HCT116 (cell line): ENCODE measurements at regions not wholly inside any gene's neighbourhood (a gene's known extent, or its start where the extent isn't known, plus 50 kb on each side); places are given as distances from the start of the nearest gene placed in this dataset.
"Not testable (repeated sequence)": the region's sequence is repeated elsewhere in the genome, so short reads cannot be mapped to it uniquely, and the experiment has no call there.

Experiments used
- ATF3 ChIP-seq: IDR thresholded peaks from 2 replicates; pipeline ENCODE4 v1.6.1; 2012
- CEBPB ChIP-seq: IDR thresholded peaks from 2 replicates; pipeline ENCODE4 v1.6.1; 2012; ENCODE audit warnings: low read depth
- EZH2 ChIP-seq: fragments of 200-600 bp; sonication (generic); IDR thresholded peaks from 2 replicates; pipeline ENCODE4 v1.6.1; 2017; ENCODE audit warnings: antibody characterized with exemption, mixed run types
- FOSL1 ChIP-seq: IDR thresholded peaks from 2 replicates; pipeline ENCODE4 v1.6.1; 2012; ENCODE audit warnings: low read depth
- POLR2A ChIP-seq: IDR thresholded peaks from 2 replicates; pipeline ENCODE4 v1.7.0; 2011; ENCODE audit warnings: borderline replicate concordance; ENCODE audit not compliant: insufficient read depth, insufficient read length; ENCODE audit errors: extremely low read depth
- POLR2AphosphoS5 ChIP-seq: IDR thresholded peaks from 2 replicates; pipeline ENCODE4 v1.6.1; 2011; ENCODE audit warnings: mild to moderate bottlenecking, low read depth, low read length, moderate library complexity
- REST ChIP-seq: IDR thresholded peaks from 2 replicates; pipeline ENCODE4 v1.6.1; 2012; ENCODE audit warnings: low read depth
- SRF ChIP-seq: IDR thresholded peaks from 2 replicates; pipeline ENCODE4 v1.6.1; 2012; ENCODE audit warnings: low read depth
- TCF7L2 ChIP-seq: IDR thresholded peaks from 2 replicates; pipeline ENCODE4 v1.7.0; 2011; ENCODE audit warnings: borderline replicate concordance, inconsistent platforms; ENCODE audit not compliant: insufficient read depth, insufficient read length; ENCODE audit errors: extremely low read depth
- TF ChIP-seq, protein P1 (sequence below), 3 experiments: fragments of 200-600 bp in 1 of 3; sonication (generic) in 1 of 3; IDR thresholded peaks in 2 of 3; conservative IDR thresholded peaks in 1 of 3; 2 replicates each; pipeline ENCODE4 v1.5.1; 2012 to 2017; ENCODE audit warnings: low read depth in 2 of 3, low read length in 2 of 3, antibody characterized with exemption in 1 of 3, borderline replicate concordance in 1 of 3, control low read depth in 1 of 3, mild to moderate bottlenecking in 1 of 3, mixed read lengths in 1 of 3, mixed run types in 1 of 3, moderate library complexity in 1 of 3; ENCODE audit not compliant: insufficient read depth in 1 of 3
- TF ChIP-seq, protein P2 (sequence below): IDR thresholded peaks from 2 replicates; pipeline ENCODE4 v1.6.1; 2011; ENCODE audit warnings: mild to moderate bottlenecking, low read length, moderate library complexity; ENCODE audit not compliant: insufficient replicate concordance; ENCODE audit errors: extremely low read depth

- TF ChIP-seq, protein P1, sequence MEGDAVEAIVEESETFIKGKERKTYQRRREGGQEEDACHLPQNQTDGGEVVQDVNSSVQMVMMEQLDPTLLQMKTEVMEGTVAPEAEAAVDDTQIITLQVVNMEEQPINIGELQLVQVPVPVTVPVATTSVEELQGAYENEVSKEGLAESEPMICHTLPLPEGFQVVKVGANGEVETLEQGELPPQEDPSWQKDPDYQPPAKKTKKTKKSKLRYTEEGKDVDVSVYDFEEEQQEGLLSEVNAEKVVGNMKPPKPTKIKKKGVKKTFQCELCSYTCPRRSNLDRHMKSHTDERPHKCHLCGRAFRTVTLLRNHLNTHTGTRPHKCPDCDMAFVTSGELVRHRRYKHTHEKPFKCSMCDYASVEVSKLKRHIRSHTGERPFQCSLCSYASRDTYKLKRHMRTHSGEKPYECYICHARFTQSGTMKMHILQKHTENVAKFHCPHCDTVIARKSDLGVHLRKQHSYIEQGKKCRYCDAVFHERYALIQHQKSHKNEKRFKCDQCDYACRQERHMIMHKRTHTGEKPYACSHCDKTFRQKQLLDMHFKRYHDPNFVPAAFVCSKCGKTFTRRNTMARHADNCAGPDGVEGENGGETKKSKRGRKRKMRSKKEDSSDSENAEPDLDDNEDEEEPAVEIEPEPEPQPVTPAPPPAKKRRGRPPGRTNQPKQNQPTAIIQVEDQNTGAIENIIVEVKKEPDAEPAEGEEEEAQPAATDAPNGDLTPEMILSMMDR (IDR thresholded peaks at IDR 0.05 in 2 of 3, conservative IDR thresholded peaks at IDR 0.05 in 1 of 3; ENCODE audit: borderline replicate concordance in 1 of 3, insufficient read depth in 1 of 3, low read depth in 2 of 3, low read length in 2 of 3) = not testable (repeated sequence)
- TF ChIP-seq REST, FOSL1, TCF7L2, POLR2A, POLR2AphosphoS5, SRF, CEBPB, ATF3, EZH2: not testable (repeated sequence)
- TF ChIP-seq, protein P2, sequence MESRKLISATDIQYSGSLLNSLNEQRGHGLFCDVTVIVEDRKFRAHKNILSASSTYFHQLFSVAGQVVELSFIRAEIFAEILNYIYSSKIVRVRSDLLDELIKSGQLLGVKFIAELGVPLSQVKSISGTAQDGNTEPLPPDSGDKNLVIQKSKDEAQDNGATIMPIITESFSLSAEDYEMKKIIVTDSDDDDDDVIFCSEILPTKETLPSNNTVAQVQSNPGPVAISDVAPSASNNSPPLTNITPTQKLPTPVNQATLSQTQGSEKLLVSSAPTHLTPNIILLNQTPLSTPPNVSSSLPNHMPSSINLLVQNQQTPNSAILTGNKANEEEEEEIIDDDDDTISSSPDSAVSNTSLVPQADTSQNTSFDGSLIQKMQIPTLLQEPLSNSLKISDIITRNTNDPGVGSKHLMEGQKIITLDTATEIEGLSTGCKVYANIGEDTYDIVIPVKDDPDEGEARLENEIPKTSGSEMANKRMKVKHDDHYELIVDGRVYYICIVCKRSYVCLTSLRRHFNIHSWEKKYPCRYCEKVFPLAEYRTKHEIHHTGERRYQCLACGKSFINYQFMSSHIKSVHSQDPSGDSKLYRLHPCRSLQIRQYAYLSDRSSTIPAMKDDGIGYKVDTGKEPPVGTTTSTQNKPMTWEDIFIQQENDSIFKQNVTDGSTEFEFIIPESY = not testable (repeated sequence)
Measured at GRCh38 chr7:66490979-66491378, 137.7 kb upstream of the KCTD7 start.
